ENCODE measurements at regions not wholly inside any gene's neighbourhood (a gene's known extent, or its start where the extent isn't known, plus 50 kb on each side); places are given as distances from the start of the nearest gene placed in this dataset.

- no peak for DNase-seq (ENCODE audit: low read depth in 2 of 2)
Measured at GRCh38 chr2:150165988-150166312, 321.5 kb downstream of the RND3 start.

- DNase-seq (ENCODE audit: low read depth in 2 of 2) = no peak
Measured at GRCh38 chr2:150165442-150165841, 322.0 kb downstream of the RND3 start.

GRCh38 chr2:150162241-150162942 lies 325.1 kb downstream of the RND3 start:
- no peak for DNase-seq (ENCODE audit: low read depth in 2 of 2)

- DNase-seq (ENCODE audit: low read depth in 2 of 2) = no peak
Measured at GRCh38 chr2:150160058-150160457, 327.4 kb downstream of the RND3 start.

GRCh38 chr2:150159300-150159699 lies 328.2 kb downstream of the RND3 start:
- DNase-seq (ENCODE audit: low read depth in 2 of 2) = no peak

GRCh38 chr2:150156876-150157275 lies 330.6 kb downstream of the RND3 start:
- no peak for DNase-seq (ENCODE audit: low read depth in 2 of 2)

- DNase-seq (ENCODE audit: low read depth in 2 of 2) = no peak
Measured at GRCh38 chr2:150156415-150156814, 331.1 kb downstream of the RND3 start.

- no peak for DNase-seq (ENCODE audit: low read depth in 2 of 2)
Measured at GRCh38 chr2:150154308-150154797, 333.1 kb downstream of the RND3 start.

- no peak for DNase-seq (ENCODE audit: low read depth in 2 of 2)
Measured at GRCh38 chr2:150153646-150154307, 333.7 kb downstream of the RND3 start.

GRCh38 chr2:150152230-150152629 lies 335.2 kb downstream of the RND3 start:
- no peak for DNase-seq (ENCODE audit: low read depth in 2 of 2)

- no peak for DNase-seq (ENCODE audit: low read depth in 2 of 2)
Measured at GRCh38 chr2:150150144-150150543, 337.3 kb downstream of the RND3 start.

- DNase-seq (ENCODE audit: low read depth in 2 of 2) = no peak
Measured at GRCh38 chr2:150147889-150148683, 339.4 kb downstream of the RND3 start.

GRCh38 chr2:150146879-150147278 lies 340.6 kb downstream of the RND3 start:
- no peak for DNase-seq (ENCODE audit: low read depth in 2 of 2)

- no peak for DNase-seq (ENCODE audit: low read depth in 2 of 2)
Measured at GRCh38 chr2:150145299-150145692, 342.2 kb downstream of the RND3 start.

- no peak for DNase-seq (ENCODE audit: low read depth in 2 of 2)
Measured at GRCh38 chr2:150144546-150145298, 342.7 kb downstream of the RND3 start.

- no peak for DNase-seq (ENCODE audit: low read depth in 2 of 2)
Measured at GRCh38 chr2:150143087-150143536, 344.4 kb downstream of the RND3 start.

GRCh38 chr2:150142561-150142960 lies 344.9 kb downstream of the RND3 start:
- DNase-seq (ENCODE audit: low read depth in 2 of 2) = no peak

- DNase-seq (ENCODE audit: low read depth in 2 of 2) = no peak
Measured at GRCh38 chr2:150141226-150142001, 346.1 kb downstream of the RND3 start.

- DNase-seq (ENCODE audit: low read depth in 2 of 2) = no peak
Measured at GRCh38 chr2:150140777-150141176, 346.7 kb downstream of the RND3 start.

GRCh38 chr2:150138587-150138986 lies 348.9 kb downstream of the RND3 start:
- no peak for DNase-seq (ENCODE audit: low read depth in 2 of 2)

All from stimulated activated CD4-positive, alpha-beta T cell treated with anti-CD3 and anti-CD28 coated beads, Interleukin-4, amount 100 ng/mL, for 48 hours (primary cell).